ENCODE measurements at regions not wholly inside any gene's neighbourhood (a gene's known extent, or its start where the extent isn't known, plus 50 kb on each side); places are given as distances from the start of the nearest gene placed in this dataset.

DNA sequence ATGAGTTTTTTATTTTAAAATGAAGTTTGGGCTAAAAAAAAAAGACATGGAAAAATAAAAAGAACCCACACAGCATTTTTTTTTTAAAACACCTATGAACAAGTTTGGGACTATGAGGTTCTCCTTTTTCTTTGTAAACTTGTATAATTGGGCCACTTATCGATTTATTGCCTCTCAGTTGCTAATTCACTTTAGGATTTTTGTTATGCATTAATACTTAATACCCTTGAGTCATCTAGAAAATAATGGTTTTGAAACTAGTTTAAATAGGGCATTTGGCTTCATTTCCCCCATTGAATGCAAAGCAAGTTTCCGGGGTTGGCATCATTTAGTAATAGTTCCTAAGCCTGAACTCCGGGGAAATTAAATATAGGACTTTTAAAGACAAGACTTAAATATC lies 312.8 kb upstream of the RGS6 start:
- WGBS (ENCODE audit: insufficient coverage, insufficient read length), result no CpG with 5 or more reads among the region's 3 CpGs
- no peaks in the 10 kb centered on the region for H3K4me1 ChIP-seq (ENCODE audit: control insufficient read depth, insufficient read depth, low read length)
- no peaks in the 10 kb centered on the region for H3K27me3 ChIP-seq (ENCODE audit: control insufficient read depth, insufficient read depth, low read length)
- no peak overlapping the region for H3K4me3 ChIP-seq (ENCODE audit: low read length)
- H3K36me3 ChIP-seq (ENCODE audit: control insufficient read depth, insufficient read depth, low read length), result no peaks in the 10 kb centered on the region
- no peak overlapping the region for H3K27ac ChIP-seq (ENCODE audit: low read length)
- DNase-seq (ENCODE audit: low read depth, low spot score), result no peak
- no peaks in the 10 kb centered on the region for H3K9me3 ChIP-seq (ENCODE audit: control insufficient read depth, insufficient read depth, low read length)

DNA sequence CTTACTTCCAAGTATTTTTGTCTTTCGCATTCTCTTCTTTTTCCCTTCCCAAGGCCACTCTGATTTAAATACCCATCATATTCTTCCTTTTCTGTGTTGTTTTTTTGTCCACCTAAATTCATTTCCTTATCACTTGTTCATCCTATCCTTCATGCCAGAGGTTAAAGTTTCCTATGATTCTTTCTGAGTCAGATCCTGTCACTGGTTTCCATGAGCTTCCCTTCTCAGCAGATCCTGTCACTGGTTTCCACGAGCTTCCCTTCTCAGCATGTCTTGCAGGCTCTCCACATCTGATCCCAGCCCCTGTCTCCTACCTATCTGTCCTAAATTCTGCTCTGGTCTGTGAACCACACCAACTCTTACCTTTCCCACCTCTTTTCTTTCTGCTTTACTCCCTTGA lies 311.8 kb upstream of the RGS6 start:
- H3K4me1 ChIP-seq (ENCODE audit: control insufficient read depth, insufficient read depth, low read length), result no peaks in the 10 kb centered on the region
- H3K4me3 ChIP-seq (ENCODE audit: low read length), result no peak overlapping the region
- H3K9me3 ChIP-seq (ENCODE audit: control insufficient read depth, insufficient read depth, low read length), result no peaks in the 10 kb centered on the region
- WGBS (ENCODE audit: insufficient coverage, insufficient read length), result no CpG with 5 or more reads among the region's 2 CpGs
- no peak for DNase-seq (ENCODE audit: low read depth, low spot score)
- no peak overlapping the region for H3K27ac ChIP-seq (ENCODE audit: low read length)
- no peaks in the 10 kb centered on the region for H3K36me3 ChIP-seq (ENCODE audit: control insufficient read depth, insufficient read depth, low read length)
- H3K27me3 ChIP-seq (ENCODE audit: control insufficient read depth, insufficient read depth, low read length), result no peaks in the 10 kb centered on the region

DNA sequence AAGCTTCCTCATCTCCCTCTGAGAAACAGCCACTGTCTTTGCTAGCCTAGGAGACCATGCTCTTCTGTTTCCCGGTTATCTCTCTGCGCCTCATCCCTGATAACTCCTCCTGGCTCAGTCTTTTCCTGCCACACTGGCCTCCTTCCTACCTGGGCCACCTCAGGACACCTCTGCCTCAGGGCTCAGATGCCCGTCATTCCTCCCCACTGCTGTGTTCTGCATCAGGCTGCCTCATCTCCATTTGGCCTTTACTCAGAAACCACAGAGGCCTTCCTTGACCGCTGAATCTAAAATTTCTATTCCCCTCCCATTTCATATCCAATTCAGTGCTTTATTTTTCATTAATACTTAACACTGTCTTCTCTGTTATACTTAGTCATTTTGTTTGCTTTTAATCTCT lies 311.0 kb upstream of the RGS6 start:
- no peak for DNase-seq (ENCODE audit: low read depth, low spot score)
- Histone ChIP-seq H3K27ac (ENCODE audit: low read length) (no peak overlapping the region), H3K4me1 (ENCODE audit: control insufficient read depth, insufficient read depth, low read length) (no peaks in the 10 kb centered on the region), H3K36me3 (ENCODE audit: control insufficient read depth, insufficient read depth, low read length) (no peaks in the 10 kb centered on the region), H3K9me3 (ENCODE audit: control insufficient read depth, insufficient read depth, low read length) (no peaks in the 10 kb centered on the region), H3K4me3 (ENCODE audit: low read length) (no peak overlapping the region), H3K27me3 (ENCODE audit: control insufficient read depth, insufficient read depth, low read length) (no peaks in the 10 kb centered on the region)
- 100% methylated on average over 1 of the region's 4 CpGs for WGBS (ENCODE audit: insufficient coverage, insufficient read length)

DNA sequence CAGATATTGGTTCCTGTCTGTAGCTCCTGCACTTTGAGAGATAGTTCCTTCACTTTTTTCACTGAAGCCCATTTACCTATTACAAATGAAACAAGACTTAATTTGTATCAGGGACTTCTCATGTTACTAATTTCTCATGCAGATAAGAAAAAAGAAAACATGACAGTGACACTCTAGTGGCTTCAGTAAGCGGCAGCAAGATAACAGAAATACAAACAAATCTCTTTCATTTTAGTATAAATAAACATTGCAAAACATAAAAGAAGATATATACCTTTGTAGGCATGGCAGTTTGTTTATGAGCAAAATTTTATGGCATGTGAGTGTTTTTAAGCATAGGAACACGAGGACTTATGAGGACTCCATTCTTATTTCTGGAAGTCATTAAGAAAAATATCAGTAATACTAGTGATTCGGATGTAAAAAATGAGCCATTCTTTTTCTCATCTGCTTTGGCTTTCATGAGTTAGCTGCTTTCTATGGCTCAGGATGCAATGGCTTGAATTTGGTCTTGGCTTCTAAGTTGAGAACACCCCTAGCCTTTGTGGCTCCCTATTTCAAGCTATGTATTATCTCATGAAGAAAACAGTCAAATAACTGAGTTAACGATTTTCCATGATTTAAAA lies 310.1 kb upstream of the RGS6 start:
- H3K4me3 ChIP-seq (ENCODE audit: low read length), result no peak overlapping the region

GRCh38 chr14:71623939-71624338 lies 308.3 kb upstream of the RGS6 start:
- no CpG with 5 or more reads among the region's 8 CpGs for WGBS (ENCODE audit: insufficient coverage, insufficient read length)
- Histone ChIP-seq H3K27ac (ENCODE audit: low read length) (no peak overlapping the region), H3K9me3 (ENCODE audit: control insufficient read depth, insufficient read depth, low read length) (no peaks in the 10 kb centered on the region), H3K36me3 (ENCODE audit: control insufficient read depth, insufficient read depth, low read length) (no peaks in the 10 kb centered on the region), H3K4me1 (ENCODE audit: control insufficient read depth, insufficient read depth, low read length) (no peaks in the 10 kb centered on the region), H3K4me3 (ENCODE audit: low read length) (no peak overlapping the region), H3K27me3 (ENCODE audit: control insufficient read depth, insufficient read depth, low read length) (no peaks in the 10 kb centered on the region)
- DNase-seq (ENCODE audit: low read depth, low spot score), result no peak

More for the DNA sequence above, 310.1 kb upstream of the RGS6 start:
- no peaks in the 10 kb centered on the region for H3K4me1 ChIP-seq (ENCODE audit: control insufficient read depth, insufficient read depth, low read length)
- H3K27me3 ChIP-seq (ENCODE audit: control insufficient read depth, insufficient read depth, low read length), result no peaks in the 10 kb centered on the region
- no peak overlapping the region for H3K27ac ChIP-seq (ENCODE audit: low read length)
- H3K9me3 ChIP-seq (ENCODE audit: control insufficient read depth, insufficient read depth, low read length), result no peaks in the 10 kb centered on the region
- no CpG with 5 or more reads among the region's 4 CpGs for WGBS (ENCODE audit: insufficient coverage, insufficient read length)
- no peak for DNase-seq (ENCODE audit: low read depth, low spot score)
- no peaks in the 10 kb centered on the region for H3K36me3 ChIP-seq (ENCODE audit: control insufficient read depth, insufficient read depth, low read length)

DNA sequence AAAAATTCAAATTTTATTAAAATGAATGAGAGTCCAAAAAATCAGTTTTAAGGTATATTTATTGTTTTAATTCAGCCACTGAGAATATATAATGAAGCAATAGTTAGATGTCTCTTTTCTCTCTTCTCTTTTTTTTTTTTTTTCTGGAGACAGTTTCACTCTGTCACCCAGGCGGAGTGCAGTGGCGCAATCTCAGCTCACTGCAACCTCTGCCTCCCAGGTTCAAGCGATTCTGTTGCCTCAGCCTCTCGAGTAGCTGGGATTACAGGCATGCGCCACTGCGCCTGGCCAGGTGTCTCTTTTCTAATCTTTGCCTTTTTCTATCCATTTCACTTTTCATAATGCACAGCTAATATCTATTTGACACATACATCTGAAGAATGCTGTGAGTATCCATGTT lies 307.1 kb upstream of the RGS6 start:
- Histone ChIP-seq H3K27me3 (ENCODE audit: control insufficient read depth, insufficient read depth, low read length) (no peaks in the 10 kb centered on the region), H3K9me3 (ENCODE audit: control insufficient read depth, insufficient read depth, low read length) (no peaks in the 10 kb centered on the region), H3K36me3 (ENCODE audit: control insufficient read depth, insufficient read depth, low read length) (no peaks in the 10 kb centered on the region), H3K4me1 (ENCODE audit: control insufficient read depth, insufficient read depth, low read length) (no peaks in the 10 kb centered on the region), H3K4me3 (ENCODE audit: low read length) (no peak overlapping the region), H3K27ac (ENCODE audit: low read length) (no peak overlapping the region)
- no CpG with 5 or more reads among the region's 6 CpGs for whole genome bisulfite sequencing (ENCODE audit: insufficient coverage, insufficient read length)
- no peak for DNase-seq (ENCODE audit: low read depth, low spot score)

DNA sequence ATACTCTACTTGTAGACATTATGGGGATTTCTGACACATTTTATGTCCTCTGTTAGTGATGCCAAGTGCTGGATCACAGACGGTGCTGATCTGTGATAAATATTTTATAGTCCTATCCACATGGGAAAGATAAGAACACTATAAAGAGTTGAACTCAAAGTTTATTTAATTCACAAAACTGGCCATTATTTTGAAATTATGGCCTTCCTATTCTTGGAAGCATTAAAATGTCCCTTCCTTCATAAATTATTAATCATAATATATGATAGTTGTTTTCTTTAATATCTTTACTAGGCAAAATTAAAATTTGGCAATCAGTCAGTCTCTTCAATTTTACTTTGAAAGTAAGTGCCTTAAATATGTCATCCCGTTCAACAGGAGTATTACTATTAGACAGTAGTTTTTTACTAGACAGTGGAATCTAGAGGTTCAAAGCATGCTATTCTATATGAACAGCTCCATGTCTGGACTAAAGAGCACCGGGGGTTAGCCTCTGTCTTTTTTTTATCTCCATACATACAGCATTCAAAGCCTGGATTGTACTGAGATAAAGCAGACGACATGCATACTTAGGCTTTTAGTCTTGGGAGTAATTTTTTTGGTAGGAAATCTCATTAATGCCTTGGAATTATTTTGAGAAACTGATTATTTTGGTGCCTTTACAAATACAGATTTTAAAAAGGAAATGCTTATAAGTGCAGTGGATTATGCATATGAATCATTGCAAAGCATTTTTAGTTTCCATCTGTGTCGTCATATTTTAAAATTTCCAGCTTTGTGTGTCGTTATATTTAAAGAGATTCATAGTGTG lies 306.1 kb upstream of the RGS6 start:
- no peaks in the 10 kb centered on the region for H3K27me3 ChIP-seq (ENCODE audit: control insufficient read depth, insufficient read depth, low read length)
- H3K27ac ChIP-seq (ENCODE audit: low read length), result no peak overlapping the region
- WGBS (ENCODE audit: insufficient coverage, insufficient read length), result no CpG with 5 or more reads among the region's 6 CpGs
- DNase-seq (ENCODE audit: low read depth, low spot score), result no peak
- no peaks in the 10 kb centered on the region for H3K9me3 ChIP-seq (ENCODE audit: control insufficient read depth, insufficient read depth, low read length)
- no peaks in the 10 kb centered on the region for H3K36me3 ChIP-seq (ENCODE audit: control insufficient read depth, insufficient read depth, low read length)
- H3K4me1 ChIP-seq (ENCODE audit: control insufficient read depth, insufficient read depth, low read length), result no peaks in the 10 kb centered on the region
- no peak overlapping the region for H3K4me3 ChIP-seq (ENCODE audit: low read length)

DNA sequence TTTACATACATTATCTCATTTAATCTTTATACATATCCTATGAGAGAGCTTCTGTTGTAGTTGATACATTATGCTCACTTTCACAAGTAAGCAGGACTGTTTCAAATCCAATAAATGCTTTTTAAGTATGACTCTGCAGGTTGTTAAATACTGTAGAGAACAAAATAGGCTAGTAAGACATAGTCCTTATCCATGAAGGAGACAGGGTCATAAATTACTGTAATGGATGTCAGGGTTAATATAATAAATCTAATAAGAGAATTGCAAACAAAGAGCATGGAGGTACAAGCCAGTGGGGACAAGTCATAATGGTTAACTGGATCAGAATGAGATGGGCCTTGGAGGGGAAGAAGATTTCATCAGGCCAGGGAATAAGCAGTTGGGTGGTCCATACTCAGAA lies 303.8 kb upstream of the RGS6 start:
- H3K9me3 ChIP-seq (ENCODE audit: control insufficient read depth, insufficient read depth, low read length), result no peaks in the 10 kb centered on the region

GRCh38 chr14:71629250-71629649 lies 303.0 kb upstream of the RGS6 start:
- no CpG with 5 or more reads among the region's 1 CpG for WGBS (ENCODE audit: insufficient coverage, insufficient read length)
- Histone ChIP-seq H3K27me3 (ENCODE audit: control insufficient read depth, insufficient read depth, low read length) (no peaks in the 10 kb centered on the region), H3K4me1 (ENCODE audit: control insufficient read depth, insufficient read depth, low read length) (no peaks in the 10 kb centered on the region; the same call in 1 of the 2 replicates), H3K27ac (ENCODE audit: low read length) (no peak overlapping the region), H3K4me3 (ENCODE audit: low read length) (no peak overlapping the region), H3K9me3 (ENCODE audit: control insufficient read depth, insufficient read depth, low read length) (no peaks in the 10 kb centered on the region), H3K36me3 (ENCODE audit: control insufficient read depth, insufficient read depth, low read length) (no peaks in the 10 kb centered on the region)
- DNase-seq (ENCODE audit: low read depth, low spot score), result no peak

More for the DNA sequence above, 303.8 kb upstream of the RGS6 start:
- H3K27me3 ChIP-seq (ENCODE audit: control insufficient read depth, insufficient read depth, low read length), result no peaks in the 10 kb centered on the region
- H3K4me1 ChIP-seq (ENCODE audit: control insufficient read depth, insufficient read depth, low read length), result no peaks in the 10 kb centered on the region; the same call in 1 of the 2 replicates
- no peak for DNase-seq (ENCODE audit: low read depth, low spot score)
- no peak overlapping the region for H3K27ac ChIP-seq (ENCODE audit: low read length)
- no peaks in the 10 kb centered on the region for H3K36me3 ChIP-seq (ENCODE audit: control insufficient read depth, insufficient read depth, low read length)
- no peak overlapping the region for H3K4me3 ChIP-seq (ENCODE audit: low read length)

GRCh38 chr14:71629765-71630492 lies 302.3 kb upstream of the RGS6 start:
- Histone ChIP-seq H3K27ac (ENCODE audit: low read length) (no peak overlapping the region), H3K9me3 (ENCODE audit: control insufficient read depth, insufficient read depth, low read length) (no peaks in the 10 kb centered on the region), H3K27me3 (ENCODE audit: control insufficient read depth, insufficient read depth, low read length) (no peaks in the 10 kb centered on the region), H3K4me3 (ENCODE audit: low read length) (no peak overlapping the region), H3K4me1 (ENCODE audit: control insufficient read depth, insufficient read depth, low read length) (no peaks in the 10 kb centered on the region; the same call in 1 of the 2 replicates), H3K36me3 (ENCODE audit: control insufficient read depth, insufficient read depth, low read length) (no peaks in the 10 kb centered on the region)
- no peak for DNase-seq (ENCODE audit: low read depth, low spot score)
- no CpG with 5 or more reads among the region's 7 CpGs for WGBS (ENCODE audit: insufficient coverage, insufficient read length)
